ENCODE measurements at regions not wholly inside any gene's neighbourhood (a gene's known extent, or its start where the extent isn't known, plus 50 kb on each side); places are given as distances from the start of the nearest gene placed in this dataset.

- TF ChIP-seq POLR2AphosphoS5 (IDR thresholded peaks at IDR 0.05): no peak
- TF ChIP-seq CTCF (IDR thresholded peaks at IDR 0.05): no peak
- TF ChIP-seq POLR2A (IDR thresholded peaks at IDR 0.05): no peak
- no peak for TF ChIP-seq EP300 (IDR thresholded peaks at IDR 0.05)
Observed at GRCh38 chr13:31485651-31486051, 253.7 kb upstream of the RXFP2 start.

All from upper lobe of left lung (tissue), 4 donors.